ENCODE measurements at regions not wholly inside any gene's neighbourhood (a gene's known extent, or its start where the extent isn't known, plus 50 kb on each side); places are given as distances from the start of the nearest gene placed in this dataset.

DNA sequence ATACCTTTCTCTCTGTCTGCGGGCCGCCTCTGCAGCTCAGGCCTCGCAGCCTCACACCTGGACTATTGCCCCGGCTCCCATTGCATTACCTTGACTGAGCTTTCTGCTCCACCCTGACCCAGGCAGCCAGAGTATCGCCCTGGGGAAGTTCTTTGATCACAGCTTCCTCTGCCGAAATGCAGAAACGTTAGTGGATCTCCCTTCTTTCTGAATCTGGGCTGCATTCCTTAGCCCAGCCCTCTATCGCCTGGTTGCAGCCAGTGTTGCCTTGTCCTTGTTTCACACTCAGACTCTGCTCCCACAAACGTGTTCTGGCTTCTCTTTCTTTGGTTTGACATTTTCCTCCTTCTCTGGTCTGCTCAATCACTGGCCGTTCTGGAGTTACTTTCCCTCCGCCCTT is 195.7 kb downstream of the ADAMTS15 start:
- CTCF ChIA-PET: interaction anchor here (0.9 kb wide), 1 partner anchor 31 kb away, joined by 5 read pairs; no protein-coding TSS in a partner anchor
- TF ChIP-seq, protein P1, sequence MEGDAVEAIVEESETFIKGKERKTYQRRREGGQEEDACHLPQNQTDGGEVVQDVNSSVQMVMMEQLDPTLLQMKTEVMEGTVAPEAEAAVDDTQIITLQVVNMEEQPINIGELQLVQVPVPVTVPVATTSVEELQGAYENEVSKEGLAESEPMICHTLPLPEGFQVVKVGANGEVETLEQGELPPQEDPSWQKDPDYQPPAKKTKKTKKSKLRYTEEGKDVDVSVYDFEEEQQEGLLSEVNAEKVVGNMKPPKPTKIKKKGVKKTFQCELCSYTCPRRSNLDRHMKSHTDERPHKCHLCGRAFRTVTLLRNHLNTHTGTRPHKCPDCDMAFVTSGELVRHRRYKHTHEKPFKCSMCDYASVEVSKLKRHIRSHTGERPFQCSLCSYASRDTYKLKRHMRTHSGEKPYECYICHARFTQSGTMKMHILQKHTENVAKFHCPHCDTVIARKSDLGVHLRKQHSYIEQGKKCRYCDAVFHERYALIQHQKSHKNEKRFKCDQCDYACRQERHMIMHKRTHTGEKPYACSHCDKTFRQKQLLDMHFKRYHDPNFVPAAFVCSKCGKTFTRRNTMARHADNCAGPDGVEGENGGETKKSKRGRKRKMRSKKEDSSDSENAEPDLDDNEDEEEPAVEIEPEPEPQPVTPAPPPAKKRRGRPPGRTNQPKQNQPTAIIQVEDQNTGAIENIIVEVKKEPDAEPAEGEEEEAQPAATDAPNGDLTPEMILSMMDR (IDR thresholded peaks at IDR 0.05; ENCODE audit: unreplicated experiment): no peak
- H3K4me1 Mint-ChIP-seq (ENCODE audit: insufficient read depth, unreplicated experiment): peaks cover 8% of the 10 kb centered on the region
- no peaks in the 10 kb centered on the region for H3K27me3 Mint-ChIP-seq (ENCODE audit: insufficient read depth, unreplicated experiment)
- H3K27ac Mint-ChIP-seq (ENCODE audit: low read depth, unreplicated experiment): no peak overlapping the region
- no peaks in the 10 kb centered on the region for H3K36me3 Mint-ChIP-seq (ENCODE audit: insufficient read depth, unreplicated experiment)
- no peaks in the 10 kb centered on the region for H3K9me3 Mint-ChIP-seq (ENCODE audit: unreplicated experiment)
- no peak for DNase-seq (ENCODE audit: unreplicated experiment)
- H3K4me3 Mint-ChIP-seq (ENCODE audit: unreplicated experiment): no peak overlapping the region
- POLR2A ChIA-PET: no interaction called here
- BruUV-seq (replicated peaks): no TSS peak
- intact Hi-C loops (cut with micrococcal nuclease): no loop called here

DNA sequence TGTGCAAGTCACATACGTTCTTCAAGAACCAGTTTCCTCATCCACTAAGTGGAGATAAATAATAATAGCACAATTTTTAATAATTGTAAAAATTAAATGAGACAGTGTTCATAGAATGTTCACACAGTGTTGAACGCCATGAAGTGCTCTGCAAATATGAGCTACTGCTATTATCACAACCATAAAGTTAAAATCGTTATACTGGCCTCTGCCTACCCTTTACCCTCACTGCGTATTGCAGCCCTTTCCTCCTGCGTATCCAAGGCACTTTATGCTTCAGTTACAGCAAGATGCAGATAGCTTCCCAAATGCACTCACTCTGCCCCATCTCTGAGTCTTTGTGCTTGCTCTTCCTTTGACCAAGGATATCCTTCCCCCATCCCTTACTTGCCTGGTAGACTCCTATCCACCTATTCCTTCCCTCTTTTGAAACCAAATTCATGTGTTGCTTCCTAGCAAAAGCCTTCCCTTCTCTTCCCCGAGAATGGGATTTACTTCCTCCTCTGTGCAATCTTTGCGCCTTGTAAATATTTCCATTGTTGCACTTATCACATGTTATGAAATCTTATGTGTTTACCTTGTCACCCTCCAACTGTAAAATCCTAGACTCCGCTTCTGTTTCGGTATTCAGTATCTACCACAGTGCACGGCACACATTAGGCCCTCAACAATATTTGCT is 196.9 kb downstream of the ADAMTS15 start:
- CTCF ChIA-PET: no interaction called here
- intact Hi-C loops (cut with micrococcal nuclease): no loop called here
- H3K9me3 Mint-ChIP-seq (ENCODE audit: unreplicated experiment): no peaks in the 10 kb centered on the region
- no peak overlapping the region for H3K4me3 Mint-ChIP-seq (ENCODE audit: unreplicated experiment)
- no peak overlapping the region for H3K27ac Mint-ChIP-seq (ENCODE audit: low read depth, unreplicated experiment)
- no peak for DNase-seq (ENCODE audit: unreplicated experiment)
- H3K4me1 Mint-ChIP-seq (ENCODE audit: insufficient read depth, unreplicated experiment): no peaks in the 10 kb centered on the region
- no TSS peak for BruUV-seq (replicated peaks)
- POLR2A ChIA-PET: interaction anchor here (4.1 kb wide), 1 partner anchor 9 kb away, joined by 24 read pairs; no protein-coding TSS in a partner anchor
- H3K27me3 Mint-ChIP-seq (ENCODE audit: insufficient read depth, unreplicated experiment): no peaks in the 10 kb centered on the region
- no peaks in the 10 kb centered on the region for H3K36me3 Mint-ChIP-seq (ENCODE audit: insufficient read depth, unreplicated experiment)
- TF ChIP-seq, protein P1 (IDR thresholded peaks at IDR 0.05; ENCODE audit: unreplicated experiment): no peak

DNA sequence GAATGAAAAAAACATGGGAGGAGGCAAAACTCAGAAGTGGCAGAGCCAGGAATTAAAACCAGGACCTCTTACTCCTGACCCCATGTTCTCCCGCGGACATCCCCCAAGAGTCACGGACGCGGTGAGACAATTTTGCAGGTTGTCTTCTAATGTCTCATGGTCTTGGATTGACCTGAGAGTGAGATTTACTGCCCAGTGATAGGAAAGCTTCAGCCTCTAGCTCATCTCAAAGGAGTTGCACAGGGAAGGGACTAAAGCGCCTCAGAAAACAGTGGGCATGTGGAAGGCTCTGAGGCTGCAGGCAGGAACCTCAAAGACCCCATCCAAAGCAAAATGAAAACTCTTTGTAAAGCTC is 197.4 kb downstream of the ADAMTS15 start:
- POLR2A ChIA-PET: interaction anchor here (0.6 to 4.1 kb wide), 2 partner anchors 10 to 85 kb away, joined by 3 to 24 read pairs; no protein-coding TSS in a partner anchor
- intact Hi-C loops (cut with micrococcal nuclease): no loop called here
- TF ChIP-seq, protein P1 (IDR thresholded peaks at IDR 0.05; ENCODE audit: unreplicated experiment): no peak
- Mint-ChIP-seq H3K4me1 (ENCODE audit: insufficient read depth, unreplicated experiment) (no peaks in the 10 kb centered on the region), H3K9me3 (ENCODE audit: unreplicated experiment) (no peaks in the 10 kb centered on the region), H3K27me3 (ENCODE audit: insufficient read depth, unreplicated experiment) (no peaks in the 10 kb centered on the region), H3K27ac (ENCODE audit: low read depth, unreplicated experiment) (no peak overlapping the region), H3K36me3 (ENCODE audit: insufficient read depth, unreplicated experiment) (no peaks in the 10 kb centered on the region), H3K4me3 (ENCODE audit: unreplicated experiment) (no peak overlapping the region)
- BruUV-seq (replicated peaks): no TSS peak
- DNase-seq (ENCODE audit: unreplicated experiment): no peak
- CTCF ChIA-PET: no interaction called here

DNA sequence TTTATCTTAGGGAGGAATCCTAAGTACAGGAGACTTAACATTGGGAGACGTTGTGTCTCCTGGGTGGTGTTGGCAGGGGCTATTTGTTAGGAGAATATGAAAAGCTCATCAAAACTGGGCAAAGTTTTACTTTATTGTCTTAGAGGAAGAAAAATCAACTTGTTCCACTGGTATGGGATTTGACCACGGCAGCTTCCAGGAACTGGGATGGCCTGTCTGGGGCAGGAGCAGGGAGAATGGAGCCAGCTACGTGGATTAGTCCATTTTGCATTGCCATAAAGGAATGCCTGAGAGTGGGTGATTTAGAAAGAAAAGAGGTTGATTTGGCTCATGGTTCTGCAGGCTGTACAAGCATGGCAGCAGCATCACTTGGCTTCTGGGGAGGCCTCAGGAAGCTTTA is 198.4 kb downstream of the ADAMTS15 start:
- Mint-ChIP-seq H3K27me3 (ENCODE audit: insufficient read depth, unreplicated experiment) (no peaks in the 10 kb centered on the region), H3K4me3 (ENCODE audit: unreplicated experiment) (no peak overlapping the region), H3K9me3 (ENCODE audit: unreplicated experiment) (no peaks in the 10 kb centered on the region), H3K4me1 (ENCODE audit: insufficient read depth, unreplicated experiment) (no peaks in the 10 kb centered on the region), H3K27ac (ENCODE audit: low read depth, unreplicated experiment) (no peak overlapping the region), H3K36me3 (ENCODE audit: insufficient read depth, unreplicated experiment) (no peaks in the 10 kb centered on the region)
- ChIA-PET POLR2A (interaction anchor here (1.2 to 4.1 kb wide), 2 partner anchors 11 to 116 kb away, joined by 3 to 24 read pairs; no protein-coding TSS in a partner anchor), CTCF (interaction anchor here (0.9 to 1.1 kb wide), 2 partner anchors 10 to 212 kb away, joined by 3 read pairs; no protein-coding TSS in a partner anchor)
- intact Hi-C loops (cut with micrococcal nuclease): no loop called here
- BruUV-seq (replicated peaks): no TSS peak
- no peak for DNase-seq (ENCODE audit: unreplicated experiment)
- TF ChIP-seq, protein P1 (IDR thresholded peaks at IDR 0.05; ENCODE audit: unreplicated experiment): no peak

All from MCF 10A (cell line).